GM13977 (cell line): ENCODE measurements at regions not wholly inside any gene's neighbourhood (a gene's known extent, or its start where the extent isn't known, plus 50 kb on each side); places are given as distances from the start of the nearest gene placed in this dataset.

Experiments used
- DNase-seq: peaks from one replicate; pipeline ENCODE4 v3.0.0; 2012; ENCODE audit warnings: low spot score
- CTCF ChIP-seq: IDR thresholded peaks from 2 replicates; pipeline ENCODE4 v1.5.1; 2012; ENCODE audit warnings: mild to moderate bottlenecking, control low read depth; ENCODE audit not compliant: insufficient read depth; ENCODE audit errors: extremely low read depth, missing control alignments
- in situ Hi-C: fragments of 300-500 bp; cut with MboI; formaldehyde crosslinking; loops from one replicate; pipeline ENCODE4 v1.12.0; 2022; ENCODE audit warnings: low sequenced_read_pairs, low pct_unique_long_range_greater_than_20kb, mixed read lengths, inconsistent platforms; ENCODE audit not compliant: unreplicated experiment

GRCh38 chr10:114758331-114758730 lies 63.2 kb upstream of the FHIP2A start:
- in situ Hi-C loops, result no loop called here
- TF ChIP-seq CTCF, result no peak
- no peak for DNase-seq

GRCh38 chr10:114761205-114762193 lies 60.1 kb upstream of the FHIP2A start:
- no peak for TF ChIP-seq CTCF
- in situ Hi-C loops, result no loop called here
- DNase-seq, result no peak

- TF ChIP-seq CTCF, result no peak
- in situ Hi-C loops, result no loop called here
- no peak for DNase-seq
Measured at GRCh38 chr10:114762811-114763210, 58.8 kb upstream of the FHIP2A start.

- TF ChIP-seq CTCF, result no peak
- in situ Hi-C loops, result no loop called here
- no peak for DNase-seq
Measured at GRCh38 chr10:114764656-114765055, 56.9 kb upstream of the FHIP2A start.

- in situ Hi-C loops, result no loop called here
- TF ChIP-seq CTCF, result no peak
- no peak for DNase-seq
Measured at GRCh38 chr10:114766470-114766869, 55.1 kb upstream of the FHIP2A start.

- TF ChIP-seq CTCF, result no peak
- no peak for DNase-seq
- in situ Hi-C loops, result no loop called here
Measured at GRCh38 chr10:114767101-114767985, 54.2 kb upstream of the FHIP2A start.
